Ishikawa (cell line): ENCODE measurements at regions not wholly inside any gene's neighbourhood (a gene's known extent, or its start where the extent isn't known, plus 50 kb on each side); places are given as distances from the start of the nearest gene placed in this dataset.

Experiments
- CEBPB ChIP-seq: IDR thresholded peaks from 2 replicates; pipeline ENCODE4 v1.6.1; 2012
- CREB1 ChIP-seq: IDR thresholded peaks from 2 replicates; pipeline ENCODE4 v1.6.1; 2012; ENCODE audit warnings: low read depth
- EGR1 ChIP-seq: IDR thresholded peaks from 2 replicates; pipeline ENCODE4 v1.6.1; 2012
- EP300 ChIP-seq: IDR thresholded peaks from 2 replicates; pipeline ENCODE4 v1.6.1; 2012; ENCODE audit warnings: borderline replicate concordance
- FOXM1 ChIP-seq: IDR thresholded peaks from 2 replicates; pipeline ENCODE4 v1.6.1; 2012; ENCODE audit warnings: low read depth, borderline replicate concordance
- MAX ChIP-seq: IDR thresholded peaks from 2 replicates; pipeline ENCODE4 v1.6.1; 2012
- NFIC ChIP-seq: IDR thresholded peaks from 2 replicates; pipeline ENCODE4 v1.6.1; 2012
- RAD21 ChIP-seq: IDR thresholded peaks from 2 replicates; pipeline ENCODE4 v1.6.1; 2012; ENCODE audit warnings: low read depth
- REST ChIP-seq: IDR thresholded peaks from 2 replicates; pipeline ENCODE4 v1.6.1; 2012; ENCODE audit warnings: low read depth, mild to moderate bottlenecking
- TAF1 ChIP-seq: IDR thresholded peaks from 2 replicates; pipeline ENCODE4 v1.6.1; 2012; ENCODE audit warnings: low read depth, mild to moderate bottlenecking
- TCF12 ChIP-seq: IDR thresholded peaks from 2 replicates; pipeline ENCODE4 v1.6.1; 2012; ENCODE audit warnings: low read depth
- TEAD4 ChIP-seq: IDR thresholded peaks from 2 replicates; pipeline ENCODE4 v1.6.1; 2012
- USF1 ChIP-seq: IDR thresholded peaks from 2 replicates; pipeline ENCODE4 v1.6.1; 2012
- YY1 ChIP-seq: IDR thresholded peaks from 2 replicates; pipeline ENCODE4 v1.6.1; 2012; ENCODE audit warnings: low read depth
- ZBTB7A ChIP-seq: IDR thresholded peaks from 2 replicates; pipeline ENCODE4 v1.6.1; 2012; ENCODE audit warnings: low read depth

GRCh38 chr22:22712092-22712658 is 67.8 kb downstream of the GGTLC2 start:
- no peak for TF ChIP-seq TEAD4
- no peak for TF ChIP-seq TCF12
- TF ChIP-seq TAF1, result no peak
- no peak for TF ChIP-seq CEBPB
- no peak for TF ChIP-seq NFIC
- TF ChIP-seq EGR1, result no peak
- TF ChIP-seq REST, result no peak
- TF ChIP-seq ZBTB7A, result no peak
- no peak for TF ChIP-seq FOXM1
- no peak for TF ChIP-seq RAD21
- no peak for TF ChIP-seq USF1
- no peak for TF ChIP-seq CREB1
- no peak for TF ChIP-seq EP300
- no peak for TF ChIP-seq MAX

- no peak for TF ChIP-seq EP300
- TF ChIP-seq CEBPB, result no peak
- no peak for TF ChIP-seq CREB1
- TF ChIP-seq FOXM1, result no peak
- TF ChIP-seq TCF12, result no peak
- no peak for TF ChIP-seq USF1
- TF ChIP-seq MAX, result no peak
Measured at GRCh38 chr22:22712666-22713365, 68.4 kb downstream of the GGTLC2 start.

GRCh38 chr22:22713416-22713815 is 69.0 kb downstream of the GGTLC2 start:
- TF ChIP-seq CREB1 (no peak), YY1 (no peak), REST (no peak), ZBTB7A (no peak), RAD21 (no peak), MAX (no peak), TEAD4 (no peak), EP300 (no peak), NFIC (no peak)

GRCh38 chr22:22714600-22715335 is 70.4 kb downstream of the GGTLC2 start:
- TF ChIP-seq ZBTB7A, result no peak
- TF ChIP-seq TEAD4, result no peak
- TF ChIP-seq TAF1, result no peak
- TF ChIP-seq FOXM1, result no peak
- TF ChIP-seq YY1, result no peak
- TF ChIP-seq NFIC, result no peak

- TF ChIP-seq MAX, result no peak
- no peak for TF ChIP-seq RAD21
- TF ChIP-seq REST, result no peak
- no peak for TF ChIP-seq CEBPB
- TF ChIP-seq TAF1, result no peak
- TF ChIP-seq TCF12, result no peak
- TF ChIP-seq CREB1, result no peak
- TF ChIP-seq NFIC, result no peak
- TF ChIP-seq YY1, result no peak
- no peak for TF ChIP-seq EGR1
- no peak for TF ChIP-seq FOXM1
- no peak for TF ChIP-seq USF1
- TF ChIP-seq TEAD4, result no peak
- TF ChIP-seq EP300, result no peak
- no peak for TF ChIP-seq ZBTB7A
Measured at GRCh38 chr22:22716136-22716665, 71.8 kb downstream of the GGTLC2 start.
